ENCODE measurements at regions not wholly inside any gene's neighbourhood (a gene's known extent, or its start where the extent isn't known, plus 50 kb on each side); places are given as distances from the start of the nearest gene placed in this dataset.

DNA sequence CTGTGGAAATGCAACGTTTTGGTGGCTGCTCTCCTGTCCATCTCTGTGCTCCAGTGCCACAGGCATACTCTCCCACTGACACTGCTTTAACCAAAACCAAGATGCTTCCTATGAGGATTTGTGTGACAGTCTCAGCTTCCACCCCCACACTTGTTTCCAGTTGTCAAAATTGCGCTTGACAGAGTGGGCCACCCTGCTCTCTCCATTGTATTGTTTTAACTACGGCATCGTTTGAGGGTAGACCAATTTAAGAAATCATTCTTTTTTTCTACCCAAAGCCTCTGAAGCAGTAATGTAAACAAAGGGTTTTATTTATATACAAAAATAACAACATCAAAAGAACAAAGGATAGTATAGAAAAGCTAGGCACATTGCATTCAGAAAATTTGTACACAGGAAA, 178.0 kb downstream of the INHBA start:
- Mint-ChIP-seq H3K27ac (no peak overlapping the region), H3K9me3 (peaks cover 2 to 17% (median 12%) of the 10 kb centered on the region in 3 donors), H3K4me1 (no peaks in the 10 kb centered on the region), H3K4me3 (no peak overlapping the region), H3K27me3 (no peaks in the 10 kb centered on the region), H3K36me3 (no peaks in the 10 kb centered on the region)

DNA sequence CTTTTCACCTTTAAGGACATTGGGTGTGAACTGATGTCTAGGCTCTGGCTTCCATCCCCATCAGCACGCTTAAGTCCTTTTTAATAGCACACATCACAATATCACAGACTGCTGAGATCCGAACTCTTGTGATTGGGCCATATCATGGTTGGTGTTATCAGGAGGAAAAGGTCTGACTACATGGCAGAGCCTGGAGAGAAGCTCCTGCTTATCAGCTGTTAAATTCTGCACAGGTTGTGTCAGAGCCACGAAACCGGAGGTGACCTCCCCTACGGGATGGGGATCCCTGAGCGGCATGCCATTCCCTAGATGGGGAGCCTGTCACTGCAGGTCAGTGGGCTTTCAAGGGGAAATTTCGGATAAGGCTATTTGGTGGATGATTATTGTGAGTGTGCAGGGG, 182.4 kb downstream of the INHBA start:
- Mint-ChIP-seq H3K4me3 (no peak overlapping the region), H3K27me3 (no peaks in the 10 kb centered on the region), H3K4me1 (no peaks in the 10 kb centered on the region), H3K9me3 (peaks cover 7 to 20% (median 18%) of the 10 kb centered on the region in 3 donors), H3K27ac (no peak overlapping the region), H3K36me3 (peaks cover 6% of the 10 kb centered on the region)

DNA sequence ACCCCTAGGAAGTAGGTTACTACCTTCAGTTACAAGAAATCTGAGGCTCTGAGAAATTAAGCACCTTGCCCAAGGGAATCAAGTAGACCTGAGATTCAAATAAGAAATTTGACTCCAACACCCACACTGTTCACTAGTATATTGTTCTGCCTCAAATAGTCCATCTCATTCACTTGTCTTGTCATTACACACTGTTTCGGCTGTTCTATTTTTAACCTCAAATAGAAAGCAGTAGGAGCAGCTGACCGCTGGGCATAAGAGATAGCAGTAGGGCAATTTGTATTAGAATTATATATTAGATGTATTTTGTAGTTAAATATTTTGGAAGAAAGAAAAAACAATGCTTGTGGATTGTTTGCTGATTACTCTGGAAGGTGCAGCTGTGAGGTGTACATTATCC, 185.1 kb downstream of the INHBA start:
- peaks cover 5 to 12% (median 8%) of the 10 kb centered on the region in 3 donors for H3K9me3 Mint-ChIP-seq

GRCh38 chr7:41508755-41509154, 194.1 kb downstream of the INHBA start:
- no peak overlapping the region for H3K4me3 Mint-ChIP-seq
- H3K27me3 Mint-ChIP-seq = no peaks in the 10 kb centered on the region
- H3K9me3 Mint-ChIP-seq = peaks cover 0 to 2% (median 0%) of the 10 kb centered on the region in 3 donors
- H3K4me1 Mint-ChIP-seq = no peaks in the 10 kb centered on the region
- no peak overlapping the region for H3K27ac Mint-ChIP-seq
- H3K36me3 Mint-ChIP-seq = no peaks in the 10 kb centered on the region

More for the DNA sequence above, 185.1 kb downstream of the INHBA start:
- H3K4me1 Mint-ChIP-seq = no peaks in the 10 kb centered on the region
- no peak overlapping the region for H3K4me3 Mint-ChIP-seq
- no peak overlapping the region for H3K27ac Mint-ChIP-seq
- peaks cover 6% of the 10 kb centered on the region for H3K36me3 Mint-ChIP-seq
- no peaks in the 10 kb centered on the region for H3K27me3 Mint-ChIP-seq

- Mint-ChIP-seq H3K27ac (peak overlapping the region in 1 of 3 donors; percentile 2), H3K36me3 (no peaks in the 10 kb centered on the region), H3K27me3 (no peaks in the 10 kb centered on the region), H3K4me3 (no peak overlapping the region), H3K4me1 (no peaks in the 10 kb centered on the region), H3K9me3 (peaks cover 0 to 2% (median 0%) of the 10 kb centered on the region in 3 donors)
Measured at GRCh38 chr7:41507686-41508268, 195.1 kb downstream of the INHBA start.

DNA sequence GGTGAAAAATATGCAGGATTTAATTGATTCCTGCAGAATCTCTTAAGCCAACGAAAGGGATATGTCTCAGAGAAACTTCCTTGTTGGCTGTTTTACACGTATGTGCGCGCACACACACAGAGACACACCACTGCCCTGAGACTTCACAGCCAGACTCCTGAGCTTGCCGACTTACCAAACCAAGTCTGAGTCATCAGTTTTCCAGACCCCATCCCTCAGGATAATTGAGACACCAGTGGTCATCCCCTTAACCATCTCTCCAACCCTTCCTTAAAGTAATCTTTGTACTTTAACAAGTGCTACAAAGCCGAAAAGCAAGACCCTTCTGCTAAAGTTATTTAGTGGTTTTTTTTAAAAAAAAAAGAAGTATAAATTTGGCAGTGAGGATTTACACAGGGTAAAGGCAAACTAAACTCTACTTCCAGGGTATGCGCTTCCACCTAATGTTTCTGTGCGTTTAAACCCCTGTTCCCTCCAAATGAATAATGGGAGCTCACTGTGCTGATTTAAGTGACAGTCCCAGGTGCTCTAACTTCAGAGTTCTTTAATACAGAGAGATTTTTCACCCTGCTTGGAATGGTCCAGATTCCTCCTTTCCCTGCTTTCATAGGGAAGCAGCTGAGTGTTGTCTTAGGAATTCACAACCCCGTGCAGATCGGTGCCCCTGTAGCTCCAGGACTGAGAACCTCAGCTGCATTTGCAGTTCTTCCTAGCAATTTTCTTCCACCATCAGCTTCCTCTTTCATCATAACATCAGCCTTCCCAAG, 198.5 kb downstream of the INHBA start:
- Mint-ChIP-seq H3K9me3 (no peaks in the 10 kb centered on the region), H3K4me1 (no peaks in the 10 kb centered on the region), H3K27me3 (peaks cover 1% of the 10 kb centered on the region), H3K4me3 (peak overlapping the region in 1 of 4 donors; percentile 2), H3K36me3 (no peaks in the 10 kb centered on the region), H3K27ac (no peak overlapping the region)

DNA sequence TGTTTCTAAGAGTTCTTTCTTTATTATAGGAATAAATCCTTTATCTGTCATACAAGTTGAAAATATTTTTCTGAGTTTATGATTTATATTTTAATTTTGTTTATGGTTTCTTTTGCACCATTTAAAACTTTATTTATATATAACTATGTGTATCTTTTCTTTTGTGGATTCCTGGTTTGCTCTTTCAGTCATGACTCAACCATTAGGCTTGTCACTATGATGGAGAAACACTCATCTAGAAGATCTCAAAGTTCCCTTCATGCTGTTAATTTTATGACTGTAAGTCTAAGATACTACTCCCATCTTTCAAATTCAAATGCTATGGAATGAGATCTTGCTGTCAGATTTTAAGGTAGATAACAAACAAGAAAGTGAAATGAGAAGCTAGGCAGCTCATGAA, 199.5 kb downstream of the INHBA start:
- peaks cover 1% of the 10 kb centered on the region for H3K27me3 Mint-ChIP-seq
- no peaks in the 10 kb centered on the region for H3K4me1 Mint-ChIP-seq
- H3K4me3 Mint-ChIP-seq = no peak overlapping the region
- H3K9me3 Mint-ChIP-seq = no peaks in the 10 kb centered on the region
- no peaks in the 10 kb centered on the region for H3K36me3 Mint-ChIP-seq
- no peak overlapping the region for H3K27ac Mint-ChIP-seq

DNA sequence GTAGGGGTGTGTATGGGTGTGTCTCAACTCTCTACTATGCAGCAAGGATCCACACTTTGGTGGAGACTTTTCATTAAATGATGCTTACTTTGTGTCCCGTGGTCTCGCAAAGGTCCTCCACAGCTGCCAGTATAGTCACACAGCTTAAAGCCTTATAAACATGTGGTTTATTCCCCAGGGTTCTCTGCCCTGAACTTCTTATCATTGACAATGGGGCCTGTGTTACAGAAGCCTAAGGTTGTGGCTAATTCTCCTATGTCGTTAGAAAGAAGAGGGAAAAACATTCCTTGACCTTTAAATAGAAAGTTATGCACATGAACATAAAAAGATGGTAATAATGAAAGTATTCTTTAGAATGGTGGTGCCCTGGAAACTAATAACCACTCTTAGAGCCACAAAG, 201.4 kb downstream of the INHBA start:
- no peak overlapping the region for H3K27ac Mint-ChIP-seq
- no peaks in the 10 kb centered on the region for H3K36me3 Mint-ChIP-seq
- H3K4me1 Mint-ChIP-seq = no peaks in the 10 kb centered on the region
- no peak overlapping the region for H3K4me3 Mint-ChIP-seq
- no peaks in the 10 kb centered on the region for H3K9me3 Mint-ChIP-seq
- H3K27me3 Mint-ChIP-seq = peaks cover 1% of the 10 kb centered on the region

- Mint-ChIP-seq H3K36me3 (no peaks in the 10 kb centered on the region), H3K4me1 (no peaks in the 10 kb centered on the region)
Measured at GRCh38 chr7:41501006-41501405, 201.9 kb downstream of the INHBA start.

GRCh38 chr7:41492603-41493002, 210.3 kb downstream of the INHBA start:
- Mint-ChIP-seq H3K9me3 (no peaks in the 10 kb centered on the region), H3K4me3 (no peak overlapping the region), H3K36me3 (no peaks in the 10 kb centered on the region), H3K27me3 (no peaks in the 10 kb centered on the region), H3K27ac (no peak overlapping the region), H3K4me1 (no peaks in the 10 kb centered on the region)

More at GRCh38 chr7:41501006-41501405, 201.9 kb downstream of the INHBA start:
- Mint-ChIP-seq H3K9me3 (no peaks in the 10 kb centered on the region), H3K4me3 (no peak overlapping the region), H3K27ac (no peak overlapping the region), H3K27me3 (peaks cover 1% of the 10 kb centered on the region)

DNA sequence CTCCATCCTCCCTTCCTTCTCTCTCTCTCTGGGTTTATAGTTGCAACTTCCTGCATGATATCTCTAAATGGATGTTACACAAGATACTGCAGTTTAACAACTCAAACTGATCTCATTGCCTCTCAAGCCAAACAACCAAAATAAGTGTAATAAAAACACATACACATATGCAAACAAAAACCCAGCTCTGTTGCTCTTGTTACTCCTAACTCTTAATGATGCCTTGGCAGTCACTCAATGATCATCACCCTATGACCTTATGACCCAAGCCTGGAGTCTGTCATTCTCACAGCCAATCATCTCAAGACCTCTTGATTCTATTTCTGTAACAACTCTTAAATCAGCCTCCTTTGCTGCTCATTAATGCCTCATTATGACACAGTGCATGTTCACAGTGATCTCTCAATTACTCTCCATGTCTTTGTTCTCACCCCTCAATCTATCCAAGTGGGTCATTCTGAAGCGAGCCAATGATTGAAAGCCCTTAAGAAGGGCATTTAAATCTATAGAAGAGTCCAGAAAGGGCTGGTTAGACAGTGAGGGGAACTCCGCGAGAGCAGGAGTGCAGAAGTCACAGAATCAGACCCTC, 210.9 kb downstream of the INHBA start:
- Mint-ChIP-seq H3K27ac (no peak overlapping the region), H3K4me1 (no peaks in the 10 kb centered on the region), H3K36me3 (no peaks in the 10 kb centered on the region), H3K9me3 (no peaks in the 10 kb centered on the region), H3K27me3 (no peaks in the 10 kb centered on the region), H3K4me3 (no peak overlapping the region)

- Mint-ChIP-seq H3K4me3 (no peak overlapping the region), H3K4me1 (no peaks in the 10 kb centered on the region), H3K27me3 (no peaks in the 10 kb centered on the region), H3K9me3 (no peaks in the 10 kb centered on the region), H3K27ac (no peak overlapping the region), H3K36me3 (no peaks in the 10 kb centered on the region)
Measured at GRCh38 chr7:41491308-41491707, 211.6 kb downstream of the INHBA start.

GRCh38 chr7:41489885-41490284, 213.0 kb downstream of the INHBA start:
- Mint-ChIP-seq H3K36me3 (no peaks in the 10 kb centered on the region), H3K9me3 (no peaks in the 10 kb centered on the region), H3K4me3 (no peak overlapping the region), H3K27me3 (no peaks in the 10 kb centered on the region), H3K4me1 (no peaks in the 10 kb centered on the region), H3K27ac (no peak overlapping the region)

DNA sequence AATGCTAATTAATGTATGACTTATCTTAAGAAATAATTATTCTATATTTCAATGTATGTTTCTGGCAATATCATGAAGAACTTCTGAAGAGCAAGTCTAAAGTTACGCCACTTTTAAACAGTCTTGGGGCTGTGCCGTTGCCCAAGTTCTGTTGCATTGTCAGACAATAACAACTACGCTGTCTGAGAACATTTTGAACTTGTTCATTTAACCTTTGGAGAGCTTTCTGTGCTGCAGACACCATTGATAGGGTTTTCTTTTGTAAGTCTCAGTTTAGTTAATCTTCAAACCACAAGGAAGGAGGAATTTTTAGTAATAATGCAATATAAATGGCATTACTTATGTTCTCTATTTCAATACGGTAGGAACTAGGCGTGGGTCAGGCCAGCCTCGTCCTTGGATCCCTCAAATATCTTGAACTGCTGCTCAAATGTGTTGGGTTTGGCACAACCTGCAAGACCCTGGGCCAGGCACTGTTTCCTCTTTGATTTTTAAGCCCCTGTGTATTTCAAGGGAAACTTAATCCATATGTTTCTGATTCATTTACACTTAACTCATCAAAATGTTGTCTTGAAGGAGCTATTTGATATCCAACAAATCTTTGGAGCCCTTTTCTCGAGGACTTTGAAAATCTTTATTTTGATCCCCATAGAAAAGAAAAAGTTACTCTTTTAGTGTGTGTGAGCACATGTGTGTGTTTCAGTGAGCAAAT, 215.5 kb downstream of the INHBA start:
- Mint-ChIP-seq H3K4me1 (no peaks in the 10 kb centered on the region), H3K4me3 (no peak overlapping the region), H3K9me3 (no peaks in the 10 kb centered on the region), H3K36me3 (no peaks in the 10 kb centered on the region), H3K27me3 (no peaks in the 10 kb centered on the region), H3K27ac (peak overlapping the region in 1 of 3 donors; percentile 34)

GRCh38 chr7:41481353-41481752, 221.5 kb downstream of the INHBA start:
- Mint-ChIP-seq H3K9me3 (peaks cover 0 to 5% (median 2%) of the 10 kb centered on the region in 3 donors), H3K4me3 (no peak overlapping the region), H3K27me3 (no peaks in the 10 kb centered on the region), H3K36me3 (no peaks in the 10 kb centered on the region), H3K4me1 (peaks cover 0 to 8% (median 3%) of the 10 kb centered on the region in 3 donors), H3K27ac (no peak overlapping the region)

Measured in IgD-negative memory B cell (primary cell).